H1 (cell line): ENCODE measurements at regions not wholly inside any gene's neighbourhood (a gene's known extent, or its start where the extent isn't known, plus 50 kb on each side); places are given as distances from the start of the nearest gene placed in this dataset.

Experiments
- CTCF ChIA-PET: fragments of 300-600 bp; sonication (Branson Sonifier 250); formaldehyde crosslinking; loops from one replicate; lab custom pipeline; 2021; ENCODE audit not compliant: partially characterized antibody; lab: Charles Lee
- POLR2A ChIA-PET: fragments of 300-600 bp; sonication (Branson Sonifier 250); formaldehyde crosslinking; loops from one replicate; lab custom pipeline; 2021; ENCODE audit warnings: inconsistent platforms; ENCODE audit not compliant: partially characterized antibody; lab: Charles Lee
- DNase-seq, 2 experiments: peaks; one replicate each; pipeline versions ENCODE4 v3.0.0 to v3.0.0-alpha.2; 2010 to 2022; ENCODE audit warnings: low spot score in 2 of 2, low read depth in 1 of 2, mixed read lengths in 1 of 2
- FAIRE-seq: peaks from 2 replicates; lab custom pipeline; 2011; peaks lifted over from hg19 to GRCh38; lab: Jason Lieb, UNC
- H2AFZ ChIP-seq: 2 replicates; pipeline ENCODE4 v1.8.1; 2012; ENCODE audit warnings: low read length, inconsistent platforms
- H2AK5ac ChIP-seq: 2 replicates; pipeline ENCODE4 v1.6.1; 2013; ENCODE audit warnings: low read depth, low read length
- H2BK120ac ChIP-seq: replicated peaks from 2 replicates; pipeline ENCODE3; 2013; ENCODE audit warnings: low read depth, low read length, inconsistent platforms
- H2BK12ac ChIP-seq: 2 replicates; pipeline ENCODE4 v1.6.1; 2013; ENCODE audit warnings: low read depth, low read length
- H2BK15ac ChIP-seq: 2 replicates; pipeline ENCODE4 v1.6.1; 2013; ENCODE audit warnings: low read length
- H2BK20ac ChIP-seq: 2 replicates; pipeline ENCODE4 v1.6.1; 2013; ENCODE audit warnings: low read length
- H2BK5ac ChIP-seq: 2 replicates; pipeline ENCODE4 v1.6.1; 2013; ENCODE audit warnings: low read depth, low read length
- H3K14ac ChIP-seq: 2 replicates; pipeline ENCODE4 v1.6.1; 2013; ENCODE audit warnings: inconsistent platforms; ENCODE audit not compliant: insufficient read length
- H3K18ac ChIP-seq: 2 replicates; pipeline ENCODE4 v1.6.1; 2013; ENCODE audit warnings: low read length; ENCODE audit errors: extremely low read depth
- H3K23ac ChIP-seq: 2 replicates; pipeline ENCODE4 v1.6.1; 2013; ENCODE audit warnings: inconsistent platforms; ENCODE audit not compliant: insufficient read length
- H3K23me2 ChIP-seq: 2 replicates; pipeline ENCODE4 v1.6.1; 2013; ENCODE audit warnings: low read depth, low read length
- H3K27ac ChIP-seq: 2 replicates; pipeline ENCODE4 v1.6.1; 2011; ENCODE audit warnings: low read depth, low read length, inconsistent platforms
- H3K27me3 ChIP-seq, 4 experiments: replicated peaks in 1 of 4; 1 replicate in 1 of 4; 2 replicates in 3 of 4; pipeline versions ENCODE4 v1.6.1 to v1.8.1; 2011 to 2013; ENCODE audit warnings: low read length in 3 of 4, mild to moderate bottlenecking in 3 of 4, inconsistent platforms in 2 of 4, mixed read lengths in 2 of 4, moderate library complexity in 1 of 4; ENCODE audit not compliant: control insufficient read depth in 3 of 4, insufficient read depth in 3 of 4; ENCODE audit errors: extremely low read depth in 1 of 4
- H3K36me3 ChIP-seq, 4 experiments: 2 replicates each; pipeline versions ENCODE4 v1.6.1 to v1.8.1; 2011 to 2013; ENCODE audit warnings: mild to moderate bottlenecking in 4 of 4, low read length in 3 of 4, moderate library complexity in 2 of 4, control low read depth in 1 of 4, inconsistent platforms in 1 of 4; ENCODE audit not compliant: insufficient read depth in 4 of 4, control insufficient read depth in 2 of 4
- H3K4ac ChIP-seq: replicated peaks from 2 replicates; pipeline ENCODE3; 2013; ENCODE audit warnings: low read length, low read depth, mixed read lengths, inconsistent platforms; ENCODE audit not compliant: insufficient read length
- H3K4me1 ChIP-seq, 4 experiments: replicated peaks in 1 of 4; 1 replicate in 1 of 4; 2 replicates in 3 of 4; pipeline versions ENCODE4 v1.6.1 to v1.8.1; 2011 to 2013; ENCODE audit warnings: low read length in 3 of 4, inconsistent platforms in 2 of 4, mixed read lengths in 1 of 4; ENCODE audit not compliant: insufficient read depth in 4 of 4, control insufficient read depth in 3 of 4
- H3K4me2 ChIP-seq, 2 experiments: 2 replicates each; pipeline versions ENCODE4 v1.6.1 to v1.8.1; 2011 to 2013; ENCODE audit warnings: low read depth in 2 of 2, low read length in 2 of 2, control low read depth in 1 of 2, inconsistent platforms in 1 of 2, mild to moderate bottlenecking in 1 of 2; ENCODE audit not compliant: insufficient read depth in 1 of 2
- H3K4me3 ChIP-seq, 4 experiments: fragments of 200-600, 300-600 bp in 1 of 4; sonication (generic), shearing (Covaris generic), sonication (Bioruptor Twin) in 1 of 4; 2 replicates each; pipeline versions ENCODE4 v1.5.1 to v1.8.1; 2011 to 2016; ENCODE audit warnings: low read length in 4 of 4, low read depth in 3 of 4, control low read depth in 2 of 4, inconsistent platforms in 2 of 4, mild to moderate bottlenecking in 2 of 4, mixed read lengths in 1 of 4, moderate library complexity in 1 of 4; ENCODE audit not compliant: insufficient read depth in 2 of 4; ENCODE audit errors: extremely low read depth in 1 of 4
- H3K56ac ChIP-seq: replicated peaks from 2 replicates; pipeline ENCODE3; 2013; ENCODE audit warnings: low read depth, mild to moderate bottlenecking, mixed read lengths, low read length, inconsistent platforms; ENCODE audit not compliant: insufficient read length
- H3K79me1 ChIP-seq: 2 replicates; pipeline ENCODE4 v1.6.1; 2013; ENCODE audit warnings: low read depth, low read length, control low read depth
- H3K79me2 ChIP-seq, 2 experiments: 2 replicates each; pipeline versions ENCODE4 v1.6.1 to v1.8.1; 2012 to 2013; ENCODE audit warnings: low read length in 2 of 2, mild to moderate bottlenecking in 2 of 2, inconsistent platforms in 1 of 2; ENCODE audit not compliant: insufficient read depth in 2 of 2, control insufficient read depth in 1 of 2
- H3K9ac ChIP-seq, 4 experiments: replicated peaks in 1 of 4; 1 replicate in 1 of 4; 2 replicates in 3 of 4; pipeline versions ENCODE4 v1.6.1 to v1.8.1; 2011 to 2013; ENCODE audit warnings: low read depth in 3 of 4, low read length in 3 of 4, control low read depth in 2 of 4, mild to moderate bottlenecking in 2 of 4, moderate library complexity in 2 of 4, inconsistent platforms in 1 of 4; ENCODE audit errors: extremely low read depth in 1 of 4
- H3K9me3 ChIP-seq, 2 experiments: 2 replicates each; pipeline versions ENCODE4 v1.6.1 to v1.8.1; 2012 to 2013; ENCODE audit warnings: mild to moderate bottlenecking in 2 of 2, moderate library complexity in 2 of 2, control low read depth in 1 of 2, inconsistent platforms in 1 of 2, low read depth in 1 of 2, low read length in 1 of 2, mixed read lengths in 1 of 2; ENCODE audit not compliant: insufficient read depth in 2 of 2
- H4K20me1 ChIP-seq, 2 experiments: replicated peaks in 1 of 2; 2 replicates each; pipeline versions ENCODE3 to v1.8.1; 2011 to 2013; ENCODE audit warnings: inconsistent platforms in 2 of 2, low read length in 2 of 2, mild to moderate bottlenecking in 1 of 2; ENCODE audit not compliant: insufficient read depth in 2 of 2, control insufficient read depth in 1 of 2
- H4K5ac ChIP-seq: 2 replicates; pipeline ENCODE4 v1.6.1; 2013; ENCODE audit warnings: low read length, low read depth, mixed read lengths, inconsistent platforms; ENCODE audit not compliant: insufficient read length
- H4K8ac ChIP-seq: 2 replicates; pipeline ENCODE4 v1.8.0; 2013; ENCODE audit warnings: mild to moderate bottlenecking, moderate library complexity, low read length, inconsistent platforms; ENCODE audit not compliant: insufficient read depth; ENCODE audit errors: extremely low read depth
- H4K91ac ChIP-seq: replicated peaks from 2 replicates; pipeline ENCODE3; 2013; ENCODE audit warnings: low read length, mixed read lengths, inconsistent platforms; ENCODE audit not compliant: insufficient read length
- CTBP2 ChIP-seq: IDR thresholded peaks from 2 replicates; pipeline ENCODE4 v1.7.0; 2011; ENCODE audit warnings: borderline replicate concordance, mild to moderate bottlenecking, moderate library complexity, mixed read lengths, low read length; ENCODE audit not compliant: insufficient read depth, insufficient read length
- GABPA ChIP-seq: IDR thresholded peaks from 2 replicates; pipeline ENCODE4 v1.6.1; 2011; ENCODE audit warnings: mild to moderate bottlenecking, low read length, moderate library complexity, borderline replicate concordance; ENCODE audit not compliant: insufficient read depth
- HDAC2 ChIP-seq, 2 experiments: fragments of 300-600 bp in 1 of 2; sonication (generic) in 1 of 2; IDR thresholded peaks; 2 replicates each; pipeline ENCODE4 v1.6.1; 2011 to 2012; ENCODE audit warnings: low read depth in 2 of 2, low read length in 2 of 2, mild to moderate bottlenecking in 2 of 2, moderate library complexity in 2 of 2, borderline replicate concordance in 1 of 2, inconsistent platforms in 1 of 2
- KDM1A ChIP-seq: fragments of 200-600, 300-600 bp; sonication (generic); IDR thresholded peaks from 2 replicates; pipeline ENCODE4 v1.7.1; 2016; ENCODE audit warnings: mild to moderate bottlenecking, low read length, borderline replicate concordance
- NRF1 ChIP-seq: IDR thresholded peaks from 2 replicates; pipeline ENCODE4 v1.6.1; 2011; ENCODE audit warnings: mild to moderate bottlenecking, low read depth, low read length, improper control_type of control experiment
- RXRA ChIP-seq: IDR thresholded peaks from 2 replicates; pipeline ENCODE4 v1.6.1; 2011; ENCODE audit warnings: low read depth, mild to moderate bottlenecking, low read length, moderate library complexity; ENCODE audit not compliant: insufficient read depth
- TAF7 ChIP-seq: optimal IDR thresholded peaks from 2 replicates; pipeline ENCODE3; 2011; ENCODE audit warnings: low read depth, mild to moderate bottlenecking, inconsistent platforms, low read length, moderate library complexity, borderline replicate concordance
- WGBS, 2 experiments: shearing (Covaris generic) in 1 of 2; methylation state at CpG; one replicate each; pipeline versions ENCODE4 v1.1.6 to v1.1.7; 2013 to 2015; ENCODE audit warnings: low lambda C conversion rate in 2 of 2, mixed read lengths in 2 of 2, inconsistent platforms in 1 of 2, low coverage in 1 of 2, missing lambda C conversion rate in 1 of 2; ENCODE audit not compliant: insufficient replicate concordance in 2 of 2, insufficient coverage in 1 of 2, insufficient read length in 1 of 2; ENCODE audit errors: extremely low coverage in 1 of 2, missing lambda C conversion rate in 1 of 2; 5-methylcytosine and 5-hydroxymethylcytosine counted together
- TF ChIP-seq, protein P1 (sequence below): IDR thresholded peaks from 2 replicates; pipeline ENCODE4 v1.6.1; 2012; ENCODE audit warnings: low read length, inconsistent platforms

DNA sequence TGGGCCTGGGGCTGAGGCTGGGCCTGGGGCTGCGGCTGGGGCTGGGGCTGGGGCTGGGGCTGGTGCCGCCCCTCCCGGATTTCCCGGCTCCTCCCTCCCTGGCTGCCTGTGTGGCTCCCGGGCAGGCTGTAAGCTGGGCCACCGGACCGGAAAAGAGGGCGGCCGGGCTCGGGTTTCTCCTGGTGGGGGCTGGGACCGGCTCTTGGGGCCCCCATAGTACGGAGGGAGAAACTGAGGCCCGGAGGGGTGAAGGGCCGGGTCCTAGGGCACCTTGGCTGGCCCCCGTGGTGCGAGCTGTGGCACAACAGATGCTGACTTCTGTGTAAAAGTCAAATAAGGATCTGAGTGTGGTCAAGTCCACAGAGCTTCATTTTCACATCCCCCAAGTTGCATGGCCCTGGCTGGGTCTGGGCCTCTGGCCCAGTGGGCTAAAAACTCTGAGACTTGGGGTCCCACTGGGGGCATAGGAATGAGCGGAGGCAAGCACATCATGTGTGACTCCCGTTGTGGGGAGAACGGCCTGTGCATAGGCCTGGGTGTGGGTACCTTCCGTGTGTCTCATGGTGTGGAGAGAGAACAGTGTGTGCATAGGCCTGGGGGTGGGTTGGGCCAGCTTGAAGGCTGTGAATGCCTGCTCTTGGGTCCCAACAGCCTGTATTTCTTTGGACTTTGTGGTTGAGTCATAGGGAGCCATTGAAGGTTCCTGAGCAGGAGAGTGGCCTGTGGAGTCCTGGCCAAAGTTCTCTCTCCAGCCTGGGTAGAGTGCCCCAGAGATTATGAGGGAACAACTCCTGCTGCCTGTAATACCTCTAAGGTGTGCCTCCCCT, 123.9 kb upstream of the CIBAR2 start:
- Histone ChIP-seq H3K9ac (peak overlapping the region in 1 of 4 experiments; percentile 1; a peak in 1 of 7 replicates), H2AK5ac (no peak overlapping the region), H3K4me2 (peak overlapping the region; percentile 55 to 92), H3K56ac (no peak overlapping the region), H3K79me2 (peaks cover 0 to 7% of the 10 kb centered on the region in 2 experiments; a peak in 1 of 4 replicates), H2BK120ac (peak overlapping the region; percentile 44), H2AFZ (no peak overlapping the region), H3K14ac (no peak overlapping the region), H3K36me3 (no peaks in the 10 kb centered on the region), H4K8ac (no peak overlapping the region; the same call in 1 of the 2 replicates), H3K23me2 (peaks cover 8% of the 10 kb centered on the region; the same call in 1 of the 2 replicates), H4K20me1 (peaks cover 0 to 6% of the 10 kb centered on the region in 2 experiments), H3K23ac (no peak overlapping the region), H3K4me3 (peak overlapping the region in 3 of 4 experiments; percentile 23 to 75 (median 29); a peak in 4 of 8 replicates), H4K91ac (peak overlapping the region; percentile 41), H3K27ac (no peak overlapping the region), H3K18ac (peak overlapping the region; percentile 5; the same call in 1 of the 2 replicates), H3K4me1 (peaks cover 4 to 34% (median 23%) of the 10 kb centered on the region in 4 experiments), H2BK15ac (peak overlapping the region; percentile 61; the same call in 1 of the 2 replicates), H2BK12ac (peak overlapping the region; percentile 30; the same call in 1 of the 2 replicates), H3K9me3 (no peaks in the 10 kb centered on the region), H3K27me3 (no peaks in the 10 kb centered on the region; a peak in 2 of 7 replicates), H4K5ac (no peak overlapping the region), H3K4ac (peak overlapping the region; percentile 13), H3K79me1 (peaks cover 7% of the 10 kb centered on the region), H2BK5ac (no peak overlapping the region; the same call in 1 of the 2 replicates), H2BK20ac (0 out of 2 replicates have a peak overlapping the region, but pooled peaks have one; percentile 98)
- CTCF ChIA-PET: interaction anchor here (0.6 to 33.8 kb wide), 8 partner anchors 8 to 1095 kb away, joined by 3 to 371 read pairs (median 3); no protein-coding TSS in a partner anchor
- 38% methylated on average over 16 of the region's 20 CpGs; no CpG with 5 or more reads in 1 of the 2 experiments for WGBS, 2 experiments
- FAIRE-seq (no peak), DNase-seq (no peak)
- POLR2A ChIA-PET: interaction anchor here (0.8 to 1.9 kb wide), 6 partner anchors 9 to 110 kb away, joined by 3 to 5 read pairs (median 4); no protein-coding TSS in a partner anchor
- TF ChIP-seq CTBP2 (peak; percentile 8), TAF7 (no peak), NRF1 (no peak), RXRA (no peak), GABPA (no peak), KDM1A (peak; percentile 93), HDAC2 (IDR thresholded peaks at IDR 0.05; ENCODE audit: borderline replicate concordance in 1 of 2, low read depth in 2 of 2, low read length in 2 of 2) (peak in 1 of 2 experiments; percentile 53; a peak in 1 of 4 replicates)
- TF ChIP-seq, protein P1, sequence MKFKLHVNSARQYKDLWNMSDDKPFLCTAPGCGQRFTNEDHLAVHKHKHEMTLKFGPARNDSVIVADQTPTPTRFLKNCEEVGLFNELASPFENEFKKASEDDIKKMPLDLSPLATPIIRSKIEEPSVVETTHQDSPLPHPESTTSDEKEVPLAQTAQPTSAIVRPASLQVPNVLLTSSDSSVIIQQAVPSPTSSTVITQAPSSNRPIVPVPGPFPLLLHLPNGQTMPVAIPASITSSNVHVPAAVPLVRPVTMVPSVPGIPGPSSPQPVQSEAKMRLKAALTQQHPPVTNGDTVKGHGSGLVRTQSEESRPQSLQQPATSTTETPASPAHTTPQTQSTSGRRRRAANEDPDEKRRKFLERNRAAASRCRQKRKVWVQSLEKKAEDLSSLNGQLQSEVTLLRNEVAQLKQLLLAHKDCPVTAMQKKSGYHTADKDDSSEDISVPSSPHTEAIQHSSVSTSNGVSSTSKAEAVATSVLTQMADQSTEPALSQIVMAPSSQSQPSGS: no peak
